Liver (tissue), 3 donors: ENCODE measurements at regions not wholly inside any gene's neighbourhood (a gene's known extent, or its start where the extent isn't known, plus 50 kb on each side); places are given as distances from the start of the nearest gene placed in this dataset.

Experiments
- RAD21 ChIP-seq, 2 donors: IDR thresholded peaks; 2 replicates each; pipeline ENCODE4 v1.6.1; 2016; ENCODE audit warnings: antibody characterized with exemption in 2 of 2, mild to moderate bottlenecking in 2 of 2
- TF ChIP-seq, protein P1 (sequence below): fragments of 150-350 bp; IDR thresholded peaks from 2 replicates; pipeline ENCODE4 v1.5.1; 2017; ENCODE audit warnings: improper control_type of control experiment, low read depth, low read length; ENCODE audit not compliant: missing input control
- TF ChIP-seq, protein P2 (sequence below): IDR thresholded peaks from 2 replicates; pipeline ENCODE4 v1.6.1; 2016; ENCODE audit warnings: antibody characterized with exemption
- donor health status: healthy.
- donor health status: healthy.

DNA sequence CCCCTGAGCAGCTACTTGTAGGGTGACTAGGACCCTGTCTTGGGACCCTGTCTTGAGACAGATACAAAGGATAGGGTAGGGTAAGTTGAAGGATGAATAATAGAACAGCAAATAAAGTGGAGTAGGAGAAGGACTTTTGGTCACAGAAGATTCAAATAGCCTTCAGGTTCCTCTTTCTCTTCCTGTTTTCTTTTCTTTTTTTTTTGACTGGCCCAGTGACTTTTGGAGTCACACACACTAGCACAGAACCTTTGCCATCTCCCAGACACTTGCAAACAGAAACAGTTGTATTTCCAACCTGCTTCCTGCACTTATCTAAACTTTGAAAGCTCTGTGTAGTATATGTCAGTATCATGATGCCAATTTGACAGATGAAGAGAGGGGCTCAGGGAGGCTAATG lies 108.2 kb downstream of the TDRD15 start:
- TF ChIP-seq, protein P1, sequence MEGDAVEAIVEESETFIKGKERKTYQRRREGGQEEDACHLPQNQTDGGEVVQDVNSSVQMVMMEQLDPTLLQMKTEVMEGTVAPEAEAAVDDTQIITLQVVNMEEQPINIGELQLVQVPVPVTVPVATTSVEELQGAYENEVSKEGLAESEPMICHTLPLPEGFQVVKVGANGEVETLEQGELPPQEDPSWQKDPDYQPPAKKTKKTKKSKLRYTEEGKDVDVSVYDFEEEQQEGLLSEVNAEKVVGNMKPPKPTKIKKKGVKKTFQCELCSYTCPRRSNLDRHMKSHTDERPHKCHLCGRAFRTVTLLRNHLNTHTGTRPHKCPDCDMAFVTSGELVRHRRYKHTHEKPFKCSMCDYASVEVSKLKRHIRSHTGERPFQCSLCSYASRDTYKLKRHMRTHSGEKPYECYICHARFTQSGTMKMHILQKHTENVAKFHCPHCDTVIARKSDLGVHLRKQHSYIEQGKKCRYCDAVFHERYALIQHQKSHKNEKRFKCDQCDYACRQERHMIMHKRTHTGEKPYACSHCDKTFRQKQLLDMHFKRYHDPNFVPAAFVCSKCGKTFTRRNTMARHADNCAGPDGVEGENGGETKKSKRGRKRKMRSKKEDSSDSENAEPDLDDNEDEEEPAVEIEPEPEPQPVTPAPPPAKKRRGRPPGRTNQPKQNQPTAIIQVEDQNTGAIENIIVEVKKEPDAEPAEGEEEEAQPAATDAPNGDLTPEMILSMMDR: no peak
- no peak for TF ChIP-seq RAD21 (IDR thresholded peaks at IDR 0.05)
- TF ChIP-seq, protein P2, sequence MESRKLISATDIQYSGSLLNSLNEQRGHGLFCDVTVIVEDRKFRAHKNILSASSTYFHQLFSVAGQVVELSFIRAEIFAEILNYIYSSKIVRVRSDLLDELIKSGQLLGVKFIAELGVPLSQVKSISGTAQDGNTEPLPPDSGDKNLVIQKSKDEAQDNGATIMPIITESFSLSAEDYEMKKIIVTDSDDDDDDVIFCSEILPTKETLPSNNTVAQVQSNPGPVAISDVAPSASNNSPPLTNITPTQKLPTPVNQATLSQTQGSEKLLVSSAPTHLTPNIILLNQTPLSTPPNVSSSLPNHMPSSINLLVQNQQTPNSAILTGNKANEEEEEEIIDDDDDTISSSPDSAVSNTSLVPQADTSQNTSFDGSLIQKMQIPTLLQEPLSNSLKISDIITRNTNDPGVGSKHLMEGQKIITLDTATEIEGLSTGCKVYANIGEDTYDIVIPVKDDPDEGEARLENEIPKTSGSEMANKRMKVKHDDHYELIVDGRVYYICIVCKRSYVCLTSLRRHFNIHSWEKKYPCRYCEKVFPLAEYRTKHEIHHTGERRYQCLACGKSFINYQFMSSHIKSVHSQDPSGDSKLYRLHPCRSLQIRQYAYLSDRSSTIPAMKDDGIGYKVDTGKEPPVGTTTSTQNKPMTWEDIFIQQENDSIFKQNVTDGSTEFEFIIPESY: no peak
